ENCODE measurements at regions not wholly inside any gene's neighbourhood (a gene's known extent, or its start where the extent isn't known, plus 50 kb on each side); places are given as distances from the start of the nearest gene placed in this dataset.

GRCh38 chr3:25049304-25049703, 378.8 kb upstream of the RARB start:
- no peaks in the 10 kb centered on the region for H3K36me3 ChIP-seq
- H3K4me3 ChIP-seq, result no peak overlapping the region
- DNase-seq (ENCODE audit: low spot score), result no peak
- H3K27me3 ChIP-seq, result no peaks in the 10 kb centered on the region
- TF ChIP-seq, protein P1, sequence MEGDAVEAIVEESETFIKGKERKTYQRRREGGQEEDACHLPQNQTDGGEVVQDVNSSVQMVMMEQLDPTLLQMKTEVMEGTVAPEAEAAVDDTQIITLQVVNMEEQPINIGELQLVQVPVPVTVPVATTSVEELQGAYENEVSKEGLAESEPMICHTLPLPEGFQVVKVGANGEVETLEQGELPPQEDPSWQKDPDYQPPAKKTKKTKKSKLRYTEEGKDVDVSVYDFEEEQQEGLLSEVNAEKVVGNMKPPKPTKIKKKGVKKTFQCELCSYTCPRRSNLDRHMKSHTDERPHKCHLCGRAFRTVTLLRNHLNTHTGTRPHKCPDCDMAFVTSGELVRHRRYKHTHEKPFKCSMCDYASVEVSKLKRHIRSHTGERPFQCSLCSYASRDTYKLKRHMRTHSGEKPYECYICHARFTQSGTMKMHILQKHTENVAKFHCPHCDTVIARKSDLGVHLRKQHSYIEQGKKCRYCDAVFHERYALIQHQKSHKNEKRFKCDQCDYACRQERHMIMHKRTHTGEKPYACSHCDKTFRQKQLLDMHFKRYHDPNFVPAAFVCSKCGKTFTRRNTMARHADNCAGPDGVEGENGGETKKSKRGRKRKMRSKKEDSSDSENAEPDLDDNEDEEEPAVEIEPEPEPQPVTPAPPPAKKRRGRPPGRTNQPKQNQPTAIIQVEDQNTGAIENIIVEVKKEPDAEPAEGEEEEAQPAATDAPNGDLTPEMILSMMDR (IDR thresholded peaks at IDR 0.05), result no peak
- H3K27ac ChIP-seq, result no peak overlapping the region
- H3K4me1 ChIP-seq, result peaks cover 0 to 32% of the 10 kb centered on the region in 2 donors
- H3K9me3 ChIP-seq, result no peaks in the 10 kb centered on the region

- TF ChIP-seq, protein P1 (IDR thresholded peaks at IDR 0.05), result no peak
- DNase-seq (ENCODE audit: low spot score), result no peak
These were observed 374.7 kb upstream of the RARB start for GRCh38 chr3:25053360-25053759.

GRCh38 chr3:25056036-25056755, 371.9 kb upstream of the RARB start:
- DNase-seq (ENCODE audit: low spot score), result no peak
- no peak overlapping the region for H3K4me3 ChIP-seq
- H3K36me3 ChIP-seq, result no peaks in the 10 kb centered on the region
- no peaks in the 10 kb centered on the region for H3K9me3 ChIP-seq
- peak overlapping the region in 1 of 2 donors; percentile 62 for H3K27ac ChIP-seq
- TF ChIP-seq, protein P1 (IDR thresholded peaks at IDR 0.05), result no peak
- peaks cover 0 to 9% of the 10 kb centered on the region in 2 donors for H3K4me1 ChIP-seq
- H3K27me3 ChIP-seq, result no peaks in the 10 kb centered on the region

More at GRCh38 chr3:25053360-25053759, 374.7 kb upstream of the RARB start:
- H3K27ac ChIP-seq, result no peak overlapping the region
- H3K9me3 ChIP-seq, result no peaks in the 10 kb centered on the region
- peaks cover 0 to 9% of the 10 kb centered on the region in 2 donors for H3K4me1 ChIP-seq
- no peaks in the 10 kb centered on the region for H3K27me3 ChIP-seq
- no peak overlapping the region for H3K4me3 ChIP-seq
- H3K36me3 ChIP-seq, result no peaks in the 10 kb centered on the region

DNA sequence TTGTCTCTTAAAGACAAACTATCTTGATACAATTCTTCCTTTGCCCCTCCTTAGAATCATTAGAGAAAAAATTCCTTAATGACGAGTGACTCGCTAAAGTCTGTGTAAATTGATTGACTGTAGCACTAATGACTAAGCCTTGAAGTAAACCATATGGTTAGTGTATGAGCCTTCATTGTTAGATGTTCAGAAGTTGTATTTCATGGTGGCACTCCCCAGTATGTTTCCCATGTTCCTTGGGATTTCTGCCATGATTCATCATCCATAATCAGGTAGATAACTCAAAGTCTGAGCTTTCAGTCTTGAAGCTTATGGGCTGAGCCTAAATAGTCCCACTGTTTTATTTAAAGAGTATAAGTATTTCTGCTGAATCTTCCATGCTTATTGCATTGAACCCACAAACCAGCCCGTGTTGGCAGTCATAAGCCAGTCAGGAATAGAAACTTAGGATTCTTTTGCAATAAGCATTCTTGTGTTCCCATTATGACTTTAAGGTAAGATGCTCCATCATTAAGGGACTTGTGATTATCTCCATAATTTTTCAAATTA, 371.2 kb upstream of the RARB start:
- TF ChIP-seq, protein P1 (IDR thresholded peaks at IDR 0.05), result no peak

GRCh38 chr3:25057379-25057778, 370.7 kb upstream of the RARB start:
- Histone ChIP-seq H3K4me1 (peaks cover 0 to 9% of the 10 kb centered on the region in 2 donors), H3K27ac (no peak overlapping the region), H3K4me3 (no peak overlapping the region), H3K9me3 (no peaks in the 10 kb centered on the region), H3K27me3 (no peaks in the 10 kb centered on the region), H3K36me3 (no peaks in the 10 kb centered on the region)
- TF ChIP-seq, protein P1 (IDR thresholded peaks at IDR 0.05), result no peak
- no peak for DNase-seq (ENCODE audit: low spot score)

More for the DNA sequence above, 371.2 kb upstream of the RARB start:
- Histone ChIP-seq H3K9me3 (no peaks in the 10 kb centered on the region), H3K27me3 (no peaks in the 10 kb centered on the region), H3K36me3 (no peaks in the 10 kb centered on the region), H3K4me3 (no peak overlapping the region), H3K4me1 (peaks cover 0 to 9% of the 10 kb centered on the region in 2 donors), H3K27ac (peak overlapping the region in 1 of 2 donors; percentile 62)
- no peak for DNase-seq (ENCODE audit: low spot score)

All from right atrium auricular region (tissue), 2 donors.